DND-41 (cell line): ENCODE measurements at regions not wholly inside any gene's neighbourhood (a gene's known extent, or its start where the extent isn't known, plus 50 kb on each side); places are given as distances from the start of the nearest gene placed in this dataset.

Experiments
- CTCF ChIP-seq: IDR thresholded peaks from 2 replicates; pipeline ENCODE4 v1.5.1; 2012; ENCODE audit warnings: borderline replicate concordance, low read length, moderate library complexity, mild to moderate bottlenecking; ENCODE audit not compliant: poor library complexity, severe bottlenecking; ENCODE audit errors: extremely low read depth
- EZH2 ChIP-seq: IDR thresholded peaks from 3 replicates; pipeline ENCODE4 v1.6.1; 2012; ENCODE audit warnings: borderline replicate concordance, low read depth, mild to moderate bottlenecking, moderate library complexity, low read length, inconsistent platforms; ENCODE audit not compliant: severe bottlenecking

GRCh38 chr22:47615051-47615450 is 852.6 kb downstream of the TBC1D22A start:
- TF ChIP-seq EZH2 (no peak), CTCF (no peak)
